ENCODE measurements at regions not wholly inside any gene's neighbourhood (a gene's known extent, or its start where the extent isn't known, plus 50 kb on each side); places are given as distances from the start of the nearest gene placed in this dataset.

GRCh38 chr1:219419065-219419464 is 193.8 kb downstream of the ZC3H11B start:
- Mint-ChIP-seq H3K27ac (no peak overlapping the region), H3K4me1 (no peaks in the 10 kb centered on the region), H3K4me3 (no peak overlapping the region), H3K9me3 (no peaks in the 10 kb centered on the region), H3K36me3 (no peaks in the 10 kb centered on the region), H3K27me3 (ENCODE audit: low read depth) (no peaks in the 10 kb centered on the region)
- POLR2A ChIA-PET = no interaction called here
- TF ChIP-seq ZNF138 (CRISPR knock-in tag; conservative IDR thresholded peaks at IDR 0.05) = no peak
- TF ChIP-seq KAT7 (CRISPR knock-in tag; IDR thresholded peaks at IDR 0.05; ENCODE audit: borderline replicate concordance) = no peak
- TF ChIP-seq ZNF532 (CRISPR knock-in tag; IDR thresholded peaks at IDR 0.05; ENCODE audit: borderline replicate concordance) = no peak
- no peak for TF ChIP-seq IRF1 (CRISPR knock-in tag; IDR thresholded peaks at IDR 0.05)
- no peak for TF ChIP-seq ZNF423 (CRISPR knock-in tag; IDR thresholded peaks at IDR 0.05)
- TF ChIP-seq NR2C2 (CRISPR knock-in tag; IDR thresholded peaks at IDR 0.05) = no peak
- TF ChIP-seq JUN (CRISPR knock-in tag; IDR thresholded peaks at IDR 0.05) = no peak
- CTCF ChIA-PET = interaction anchor here (0.7 kb wide), 1 partner anchor 10 kb away, joined by 3 read pairs; no protein-coding TSS in a partner anchor
- ATAC-seq (no peak), DNase-seq (ENCODE audit: low spot score) (no peak)

- H3K4me1 Mint-ChIP-seq = no peaks in the 10 kb centered on the region
- CTCF ChIA-PET = no interaction called here
- POLR2A ChIA-PET = no interaction called here
- no peak for TF ChIP-seq MAX (CRISPR knock-in tag; IDR thresholded peaks at IDR 0.05)
- TF ChIP-seq ATF2 (CRISPR knock-in tag; IDR thresholded peaks at IDR 0.05; ENCODE audit: borderline replicate concordance, low read depth) = no peak
- TF ChIP-seq ATF1 (CRISPR knock-in tag; IDR thresholded peaks at IDR 0.05) = no peak
- TF ChIP-seq PRDM15 (CRISPR knock-in tag; IDR thresholded peaks at IDR 0.05) = no peak
- TF ChIP-seq HMGA2 (CRISPR knock-in tag; IDR thresholded peaks at IDR 0.05) = no peak
- TF ChIP-seq SMAD3 (CRISPR knock-in tag; IDR thresholded peaks at IDR 0.05; ENCODE audit: borderline replicate concordance) = no peak
- TF ChIP-seq ERG (CRISPR knock-in tag; IDR thresholded peaks at IDR 0.05) = no peak
- TF ChIP-seq ATF3 (CRISPR knock-in tag; conservative IDR thresholded peaks at IDR 0.05) = no peak
- no peak for TF ChIP-seq FOXK1 (CRISPR knock-in tag; IDR thresholded peaks at IDR 0.05)
- no peak for TF ChIP-seq ZBTB21 (CRISPR knock-in tag; IDR thresholded peaks at IDR 0.05; ENCODE audit: borderline replicate concordance)
- TF ChIP-seq ZNF425 (CRISPR knock-in tag; conservative IDR thresholded peaks at IDR 0.05) = no peak
- no peak for TF ChIP-seq GTF2I (CRISPR knock-in tag; conservative IDR thresholded peaks at IDR 0.05)
- no peak for TF ChIP-seq JAZF1 (CRISPR knock-in tag; IDR thresholded peaks at IDR 0.05)
- no peaks in the 10 kb centered on the region for H3K36me3 Mint-ChIP-seq
- no peak overlapping the region for H3K27ac Mint-ChIP-seq
- DNase-seq (ENCODE audit: low spot score) (no peak), ATAC-seq (no peak)
- no peaks in the 10 kb centered on the region for H3K27me3 Mint-ChIP-seq (ENCODE audit: low read depth)
- H3K4me3 Mint-ChIP-seq = no peak overlapping the region
- H3K9me3 Mint-ChIP-seq = no peaks in the 10 kb centered on the region
These were observed 195.3 kb downstream of the ZC3H11B start for GRCh38 chr1:219417610-219418009.
